GM18508 (cell line): ENCODE measurements at regions not wholly inside any gene's neighbourhood (a gene's known extent, or its start where the extent isn't known, plus 50 kb on each side); places are given as distances from the start of the nearest gene placed in this dataset.
"Not testable (repeated sequence)": the region's sequence is repeated elsewhere in the genome, so short reads cannot be mapped to it uniquely, and the experiment has no call there.

Experiments used
- ATAC-seq: cut with Tn5 transposase; IDR thresholded peaks from one replicate; pipeline ENCODE4 v1.9.1; 2021; ENCODE audit warnings: moderate number of reproducible peaks; ENCODE audit not compliant: insufficient read depth, unreplicated experiment

GRCh38 chr18:27527856-27528255, 342.7 kb upstream of the CHST9 start:
- no peak for ATAC-seq

- ATAC-seq = no peak
Measured at GRCh38 chr18:27520401-27520800, 335.3 kb upstream of the CHST9 start.

GRCh38 chr18:27510036-27510633, 325.0 kb upstream of the CHST9 start:
- not testable (repeated sequence) for ATAC-seq

GRCh38 chr18:27501671-27502070, 316.6 kb upstream of the CHST9 start:
- no peak for ATAC-seq

GRCh38 chr18:27500531-27500930, 315.4 kb upstream of the CHST9 start:
- ATAC-seq = no peak

GRCh38 chr18:27497246-27497645, 312.1 kb upstream of the CHST9 start:
- ATAC-seq = no peak

GRCh38 chr18:27493182-27493581, 308.1 kb upstream of the CHST9 start:
- no peak for ATAC-seq

GRCh38 chr18:27491772-27492171, 306.7 kb upstream of the CHST9 start:
- no peak for ATAC-seq

- ATAC-seq = no peak
Measured at GRCh38 chr18:27483276-27483675, 298.2 kb upstream of the CHST9 start.

GRCh38 chr18:27478459-27478858, 293.4 kb upstream of the CHST9 start:
- ATAC-seq = no peak

- ATAC-seq = no peak
Measured at GRCh38 chr18:27473318-27473717, 288.2 kb upstream of the CHST9 start.

GRCh38 chr18:27467073-27467472, 282.0 kb upstream of the CHST9 start:
- no peak for ATAC-seq

- no peak for ATAC-seq
Measured at GRCh38 chr18:27461957-27462356, 276.8 kb upstream of the CHST9 start.

- ATAC-seq = no peak
Measured at GRCh38 chr18:27449104-27449503, 264.0 kb upstream of the CHST9 start.

GRCh38 chr18:27447930-27448329, 262.8 kb upstream of the CHST9 start:
- ATAC-seq = no peak

GRCh38 chr18:27447451-27447881, 262.4 kb upstream of the CHST9 start:
- ATAC-seq = no peak

GRCh38 chr18:27430595-27430994, 245.5 kb upstream of the CHST9 start:
- no peak for ATAC-seq

- no peak for ATAC-seq
Measured at GRCh38 chr18:27428716-27429475, 243.8 kb upstream of the CHST9 start.

GRCh38 chr18:27428120-27428519, 243.0 kb upstream of the CHST9 start:
- no peak for ATAC-seq

GRCh38 chr18:27423581-27423980, 238.5 kb upstream of the CHST9 start:
- no peak for ATAC-seq

GRCh38 chr18:27419646-27420045, 234.5 kb upstream of the CHST9 start:
- ATAC-seq = no peak

GRCh38 chr18:27415495-27415894, 230.4 kb upstream of the CHST9 start:
- ATAC-seq = no peak
